ENCODE measurements at regions not wholly inside any gene's neighbourhood (a gene's known extent, or its start where the extent isn't known, plus 50 kb on each side); places are given as distances from the start of the nearest gene placed in this dataset.

DNA sequence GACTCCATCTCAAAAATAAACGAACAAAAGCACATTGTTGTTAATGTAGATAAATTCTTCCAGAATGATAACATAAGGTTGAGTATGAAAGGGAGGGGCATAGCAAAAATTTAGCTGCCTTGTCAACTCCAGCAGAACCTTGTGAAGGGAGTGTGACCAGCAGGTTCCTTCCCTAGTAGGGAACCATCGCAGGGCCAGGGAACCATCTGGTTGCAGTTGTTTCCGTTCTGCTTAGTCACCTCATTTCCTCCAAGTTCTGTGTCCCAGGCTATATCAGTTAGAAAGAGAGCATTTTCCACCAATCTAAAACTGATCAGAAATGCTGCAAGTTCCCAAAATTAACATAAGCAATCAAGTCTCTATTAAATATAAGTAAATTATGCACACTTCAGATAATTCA, 126.7 kb upstream of the BLID start:
- TF ChIP-seq, protein P1, sequence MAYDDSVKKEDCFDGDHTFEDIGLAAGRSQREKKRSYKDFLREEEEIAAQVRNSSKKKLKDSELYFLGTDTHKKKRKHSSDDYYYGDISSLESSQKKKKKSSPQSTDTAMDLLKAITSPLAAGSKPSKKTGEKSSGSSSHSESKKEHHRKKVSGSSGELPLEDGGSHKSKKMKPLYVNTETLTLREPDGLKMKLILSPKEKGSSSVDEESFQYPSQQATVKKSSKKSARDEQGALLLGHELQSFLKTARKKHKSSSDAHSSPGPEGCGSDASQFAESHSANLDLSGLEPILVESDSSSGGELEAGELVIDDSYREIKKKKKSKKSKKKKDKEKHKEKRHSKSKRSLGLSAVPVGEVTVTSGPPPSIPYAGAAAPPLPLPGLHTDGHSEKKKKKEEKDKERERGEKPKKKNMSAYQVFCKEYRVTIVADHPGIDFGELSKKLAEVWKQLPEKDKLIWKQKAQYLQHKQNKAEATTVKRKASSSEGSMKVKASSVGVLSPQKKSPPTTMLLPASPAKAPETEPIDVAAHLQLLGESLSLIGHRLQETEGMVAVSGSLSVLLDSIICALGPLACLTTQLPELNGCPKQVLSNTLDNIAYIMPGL (CRISPR knock-in tag; IDR thresholded peaks at IDR 0.05; ENCODE audit: borderline replicate concordance): no peak
- no peak for TF ChIP-seq RAD21 (conservative IDR thresholded peaks at IDR 0.05 in 1 of 2, IDR thresholded peaks at IDR 0.05 in 1 of 2)
- no peak for TF ChIP-seq CEBPB (IDR thresholded peaks at IDR 0.05)
- TF ChIP-seq POLR2A (IDR thresholded peaks at IDR 0.05; ENCODE audit: low read length): no peak
- TF ChIP-seq, protein P2, sequence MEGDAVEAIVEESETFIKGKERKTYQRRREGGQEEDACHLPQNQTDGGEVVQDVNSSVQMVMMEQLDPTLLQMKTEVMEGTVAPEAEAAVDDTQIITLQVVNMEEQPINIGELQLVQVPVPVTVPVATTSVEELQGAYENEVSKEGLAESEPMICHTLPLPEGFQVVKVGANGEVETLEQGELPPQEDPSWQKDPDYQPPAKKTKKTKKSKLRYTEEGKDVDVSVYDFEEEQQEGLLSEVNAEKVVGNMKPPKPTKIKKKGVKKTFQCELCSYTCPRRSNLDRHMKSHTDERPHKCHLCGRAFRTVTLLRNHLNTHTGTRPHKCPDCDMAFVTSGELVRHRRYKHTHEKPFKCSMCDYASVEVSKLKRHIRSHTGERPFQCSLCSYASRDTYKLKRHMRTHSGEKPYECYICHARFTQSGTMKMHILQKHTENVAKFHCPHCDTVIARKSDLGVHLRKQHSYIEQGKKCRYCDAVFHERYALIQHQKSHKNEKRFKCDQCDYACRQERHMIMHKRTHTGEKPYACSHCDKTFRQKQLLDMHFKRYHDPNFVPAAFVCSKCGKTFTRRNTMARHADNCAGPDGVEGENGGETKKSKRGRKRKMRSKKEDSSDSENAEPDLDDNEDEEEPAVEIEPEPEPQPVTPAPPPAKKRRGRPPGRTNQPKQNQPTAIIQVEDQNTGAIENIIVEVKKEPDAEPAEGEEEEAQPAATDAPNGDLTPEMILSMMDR (IDR thresholded peaks at IDR 0.05): no peak
- TF ChIP-seq CHD2 (IDR thresholded peaks at IDR 0.05; ENCODE audit: low read length, partially characterized antibody): no peak
- no peak for TF ChIP-seq MYC (IDR thresholded peaks at IDR 0.05; ENCODE audit: borderline replicate concordance, low read length)
- no peak for TF ChIP-seq JUN (IDR thresholded peaks at IDR 0.05)
- TF ChIP-seq CBX2 (IDR thresholded peaks at IDR 0.05; ENCODE audit: borderline replicate concordance, low read depth): no peak
- no peak for TF ChIP-seq KDM5A (IDR thresholded peaks at IDR 0.05)
- no peak for TF ChIP-seq RCOR1 (IDR thresholded peaks at IDR 0.05; ENCODE audit: low read depth, low read length)
- TF ChIP-seq ESRRA (IDR thresholded peaks at IDR 0.05; ENCODE audit: borderline replicate concordance, low read length): no peak

Measured in A549 (cell line).